Effector memory CD8-positive, alpha-beta T cell (primary cell): ENCODE measurements at regions not wholly inside any gene's neighbourhood (a gene's known extent, or its start where the extent isn't known, plus 50 kb on each side); places are given as distances from the start of the nearest gene placed in this dataset.

Source experiments
- ATAC-seq: fragments of 150-1000 bp; cut with Tn5 transposase; replicated peaks from 2 replicates; pipeline ENCODE4 v1.10.0; 2021; ENCODE audit warnings: mild to moderate bottlenecking, moderate library complexity
- DNase-seq, 3 experiments: peaks; one replicate each; pipeline ENCODE4 v3.0.0; 2021
- H3K27ac Mint-ChIP-seq, 2 donors: one replicate each; pipeline ENCODE4 v1.8.0; 2022; ENCODE audit warnings: mild to moderate bottlenecking in 2 of 2, mixed read lengths in 2 of 2, moderate library complexity in 2 of 2
- H3K27me3 Mint-ChIP-seq, 2 donors: one replicate each; pipeline ENCODE4 v1.8.0; 2022; ENCODE audit warnings: mixed read lengths in 2 of 2
- H3K36me3 Mint-ChIP-seq: one replicate; pipeline ENCODE4 v1.8.0; 2022; ENCODE audit warnings: mild to moderate bottlenecking, moderate library complexity, mixed read lengths; ENCODE audit not compliant: insufficient read depth
- H3K4me1 Mint-ChIP-seq, 2 donors: one replicate each; pipeline ENCODE4 v1.8.0; 2022; ENCODE audit warnings: low read depth in 2 of 2, mixed read lengths in 2 of 2
- H3K4me3 Mint-ChIP-seq, 2 donors: one replicate each; pipeline ENCODE4 v1.8.0; 2022; ENCODE audit warnings: mild to moderate bottlenecking in 2 of 2, mixed read lengths in 2 of 2, moderate library complexity in 2 of 2
- H3K9me3 Mint-ChIP-seq, 2 donors: one replicate each; pipeline ENCODE4 v1.8.0; 2022; ENCODE audit warnings: mixed read lengths in 2 of 2

DNA sequence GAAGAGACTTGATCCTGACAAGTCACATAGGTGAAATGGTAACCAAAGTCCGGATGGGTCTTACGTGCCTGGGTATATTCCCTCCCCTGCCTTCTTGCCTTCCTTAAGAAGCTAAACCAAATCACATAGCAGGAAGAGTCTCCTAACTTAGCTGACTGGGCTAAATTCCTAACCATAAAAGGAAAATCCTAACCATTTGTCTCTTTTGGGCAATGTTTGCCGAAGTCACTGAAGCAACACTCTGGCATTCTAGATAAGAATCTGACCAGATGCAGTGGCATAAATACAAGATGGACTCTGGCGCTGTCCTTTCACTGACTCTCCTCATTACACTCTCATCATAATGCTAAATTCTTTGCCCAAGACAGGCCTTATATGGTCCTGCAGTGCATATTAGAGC is 625.5 kb upstream of the RORB start:
- peaks cover 2 to 6% of the 10 kb centered on the region in 2 donors for H3K9me3 Mint-ChIP-seq

DNA sequence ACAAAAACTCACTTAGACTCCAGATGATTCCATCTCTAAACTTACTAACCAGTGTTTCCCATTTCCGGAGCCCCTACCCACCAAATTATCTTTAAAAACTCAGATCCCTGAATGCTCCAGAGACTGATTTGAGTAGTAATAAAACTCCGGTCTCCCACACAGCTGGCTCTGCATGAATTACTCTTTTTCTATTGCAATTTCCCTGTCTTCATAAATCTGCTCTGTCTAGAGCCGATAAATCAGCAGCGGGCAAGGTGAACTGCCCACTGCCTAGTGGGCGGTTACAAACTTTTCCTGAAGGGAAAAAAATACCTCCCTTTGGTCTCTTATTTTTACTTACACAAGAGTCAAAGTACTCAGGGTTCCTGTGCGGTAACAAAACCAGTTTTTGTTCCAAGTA is 624.4 kb upstream of the RORB start:
- Mint-ChIP-seq H3K36me3 (no peaks in the 10 kb centered on the region), H3K9me3 (peaks cover 2 to 6% of the 10 kb centered on the region in 2 donors), H3K4me3 (no peak overlapping the region), H3K27ac (no peak overlapping the region), H3K4me1 (no peaks in the 10 kb centered on the region), H3K27me3 (no peaks in the 10 kb centered on the region)
- DNase-seq: no peak
- no peak for ATAC-seq

More for the DNA sequence above, 625.5 kb upstream of the RORB start:
- no peaks in the 10 kb centered on the region for H3K36me3 Mint-ChIP-seq
- no peaks in the 10 kb centered on the region for H3K27me3 Mint-ChIP-seq
- no peaks in the 10 kb centered on the region for H3K4me1 Mint-ChIP-seq
- ATAC-seq (no peak), DNase-seq (no peak)
- H3K4me3 Mint-ChIP-seq: no peak overlapping the region
- no peak overlapping the region for H3K27ac Mint-ChIP-seq

DNA sequence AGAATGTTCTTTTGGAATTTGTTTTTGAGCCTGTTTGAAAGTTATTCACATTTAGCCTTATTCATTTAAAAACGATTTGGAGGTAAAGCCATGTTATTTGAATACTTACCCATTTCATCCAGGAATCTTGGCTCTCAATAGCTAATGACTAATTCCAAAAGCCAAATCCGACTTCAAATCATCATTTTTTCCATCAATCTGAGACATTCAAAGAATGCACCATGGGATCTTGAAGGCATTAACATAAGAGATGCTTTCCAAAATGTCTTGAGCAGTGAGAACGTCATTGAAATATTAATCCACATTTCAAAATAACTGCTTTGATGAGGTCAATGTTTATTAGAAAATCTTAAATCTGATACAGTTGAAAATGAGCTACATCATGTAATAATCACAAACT is 617.0 kb upstream of the RORB start:
- DNase-seq (no peak), ATAC-seq (no peak)
- Mint-ChIP-seq H3K4me3 (no peak overlapping the region), H3K36me3 (no peaks in the 10 kb centered on the region), H3K27me3 (no peaks in the 10 kb centered on the region), H3K9me3 (peaks cover 7 to 8% of the 10 kb centered on the region in 2 donors), H3K4me1 (no peaks in the 10 kb centered on the region), H3K27ac (no peak overlapping the region)

DNA sequence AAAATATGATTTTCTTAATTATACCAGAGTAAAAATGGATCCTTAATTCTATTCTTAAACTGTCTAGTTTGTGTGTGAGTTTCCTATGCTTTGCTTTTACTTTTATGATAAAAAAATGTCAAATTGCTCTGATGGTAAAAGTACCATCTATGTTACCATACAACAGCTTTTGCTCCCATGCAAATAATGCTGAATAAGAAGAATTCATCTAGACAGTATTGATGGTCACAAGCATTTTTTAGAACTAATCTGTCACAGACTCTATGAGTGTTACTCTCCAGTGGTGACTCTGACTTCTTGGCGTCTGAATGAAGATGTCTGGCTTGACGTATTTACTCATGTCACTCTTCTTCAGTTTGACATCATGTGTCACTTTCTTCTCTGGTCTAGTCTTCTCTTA is 608.1 kb upstream of the RORB start:
- Mint-ChIP-seq H3K36me3 (no peaks in the 10 kb centered on the region), H3K27ac (no peak overlapping the region), H3K4me3 (no peak overlapping the region), H3K4me1 (no peaks in the 10 kb centered on the region), H3K9me3 (peaks cover 7 to 8% of the 10 kb centered on the region in 2 donors), H3K27me3 (no peaks in the 10 kb centered on the region)
- DNase-seq (no peak), ATAC-seq (no peak)

DNA sequence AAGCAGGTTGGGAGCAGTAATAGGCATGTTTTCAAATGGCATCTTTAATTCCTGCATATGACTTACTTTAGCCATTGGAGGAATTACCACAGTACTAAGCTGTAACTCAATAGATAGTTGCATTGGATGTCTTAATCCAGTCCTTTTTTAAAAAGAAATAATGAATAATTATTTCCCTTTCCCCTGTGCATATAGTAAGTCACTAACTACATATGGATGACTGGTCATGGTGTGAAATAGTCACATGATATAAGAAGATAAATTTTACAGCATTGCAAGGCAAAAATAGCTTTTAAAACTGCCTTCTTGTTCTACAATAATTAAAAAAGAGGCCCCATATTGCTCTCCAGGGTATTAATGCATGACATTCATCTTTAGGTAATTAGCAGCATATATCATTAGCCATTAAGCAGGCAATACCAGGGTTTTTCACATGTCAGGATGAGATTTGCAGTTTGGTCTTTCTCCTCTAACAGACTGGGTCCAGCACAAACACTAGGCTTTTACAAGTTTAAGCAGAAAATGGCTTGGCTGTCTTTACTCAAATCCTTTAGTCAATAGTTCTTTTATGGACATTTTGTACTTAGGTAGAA is 606.4 kb upstream of the RORB start:
- Mint-ChIP-seq H3K36me3 (no peaks in the 10 kb centered on the region), H3K27ac (no peak overlapping the region), H3K27me3 (no peaks in the 10 kb centered on the region), H3K4me3 (no peak overlapping the region), H3K9me3 (peaks cover 0 to 5% of the 10 kb centered on the region in 2 donors), H3K4me1 (no peaks in the 10 kb centered on the region)
- no peak for DNase-seq
- ATAC-seq: no peak

DNA sequence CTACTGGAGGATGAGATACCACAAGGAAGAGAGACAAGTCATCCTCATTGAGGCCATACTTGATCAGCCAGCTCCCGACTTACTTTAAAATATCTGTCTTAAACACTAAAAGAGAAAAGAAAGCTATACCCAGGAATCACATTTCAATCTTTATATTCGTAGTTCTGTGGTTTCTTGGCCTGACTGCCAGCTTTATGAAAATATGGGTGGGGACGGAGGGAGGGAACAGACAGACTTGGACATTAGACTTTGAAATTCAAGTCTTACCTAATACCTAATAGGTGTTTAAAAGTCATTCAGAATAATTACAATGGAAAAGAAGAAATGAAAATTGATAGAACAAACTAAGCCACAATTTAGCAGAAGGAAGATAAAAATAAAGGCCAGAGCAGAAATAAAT is 604.8 kb upstream of the RORB start:
- H3K4me3 Mint-ChIP-seq: no peak overlapping the region
- H3K27ac Mint-ChIP-seq: no peak overlapping the region
- H3K36me3 Mint-ChIP-seq: no peaks in the 10 kb centered on the region
- H3K27me3 Mint-ChIP-seq: no peaks in the 10 kb centered on the region
- no peak for ATAC-seq
- H3K4me1 Mint-ChIP-seq: no peaks in the 10 kb centered on the region
- no peak for DNase-seq
- H3K9me3 Mint-ChIP-seq: peaks cover 6 to 7% of the 10 kb centered on the region in 2 donors

DNA sequence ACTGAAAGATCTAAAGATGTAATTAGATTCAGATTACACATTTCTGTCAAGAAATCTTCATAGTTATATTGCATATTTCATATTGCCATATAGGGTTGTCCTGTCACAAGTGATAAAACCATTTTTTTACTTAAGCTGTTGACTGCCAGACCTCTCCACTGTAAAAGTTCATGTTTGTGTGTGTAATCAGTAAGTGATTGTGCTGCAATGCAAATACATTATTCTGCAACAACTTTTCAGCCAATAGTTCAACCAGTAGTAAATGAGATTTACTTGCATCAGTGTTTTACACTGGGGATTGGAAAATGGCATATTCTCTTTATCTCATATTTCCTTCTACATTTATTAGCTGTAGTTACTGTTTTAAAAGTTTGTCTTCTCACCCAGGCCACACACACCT is 603.9 kb upstream of the RORB start:
- H3K27me3 Mint-ChIP-seq: no peaks in the 10 kb centered on the region
- DNase-seq (no peak), ATAC-seq (no peak)
- no peak overlapping the region for H3K4me3 Mint-ChIP-seq
- H3K36me3 Mint-ChIP-seq: no peaks in the 10 kb centered on the region
- H3K27ac Mint-ChIP-seq: no peak overlapping the region
- H3K4me1 Mint-ChIP-seq: no peaks in the 10 kb centered on the region
- peaks cover 5 to 6% of the 10 kb centered on the region in 2 donors for H3K9me3 Mint-ChIP-seq

DNA sequence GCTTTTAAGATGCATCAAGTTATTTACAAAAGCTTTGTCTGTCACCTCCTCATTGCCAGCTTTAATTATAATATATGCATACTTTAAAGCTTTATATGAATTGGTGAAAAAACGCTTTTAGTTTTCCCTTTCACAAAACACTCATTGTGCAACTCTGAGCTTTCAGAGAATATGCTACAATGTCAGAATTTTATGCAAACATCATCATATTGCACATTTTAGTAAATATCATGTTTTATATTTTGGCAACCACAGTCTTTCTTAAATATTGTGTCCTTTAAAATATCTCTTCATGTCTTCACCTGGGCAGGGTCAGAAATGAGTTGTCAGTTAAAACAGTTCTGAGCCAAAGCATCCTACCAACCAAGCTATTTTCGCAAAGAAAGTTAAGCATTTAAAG is 601.1 kb upstream of the RORB start:
- Mint-ChIP-seq H3K9me3 (peaks cover 5 to 6% of the 10 kb centered on the region in 2 donors), H3K4me1 (no peaks in the 10 kb centered on the region), H3K36me3 (no peaks in the 10 kb centered on the region), H3K27ac (no peak overlapping the region), H3K27me3 (no peaks in the 10 kb centered on the region), H3K4me3 (no peak overlapping the region)
- ATAC-seq (no peak), DNase-seq (no peak)

DNA sequence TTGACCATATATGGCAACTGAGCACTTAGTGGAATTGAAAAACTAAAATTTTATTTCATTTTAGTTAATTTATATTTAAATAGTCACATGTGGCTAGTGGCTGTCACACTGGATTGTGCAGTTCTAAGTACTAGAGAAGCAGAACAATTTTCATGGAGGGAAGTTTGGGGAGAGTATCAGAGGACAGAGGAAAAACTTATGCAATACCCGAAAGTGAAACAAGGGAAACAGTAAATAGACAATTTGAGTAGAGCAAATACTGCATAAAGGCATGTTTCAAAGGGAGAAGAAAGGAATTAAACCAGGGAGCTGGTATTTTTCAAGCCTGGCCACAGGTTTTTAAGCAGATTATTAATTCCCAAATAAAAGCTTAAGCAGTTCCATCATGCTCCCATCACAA is 590.5 kb upstream of the RORB start:
- H3K4me3 Mint-ChIP-seq: no peak overlapping the region
- ATAC-seq (no peak), DNase-seq (no peak)
- H3K9me3 Mint-ChIP-seq: peaks cover 6 to 16% of the 10 kb centered on the region in 2 donors
- no peaks in the 10 kb centered on the region for H3K4me1 Mint-ChIP-seq
- H3K27me3 Mint-ChIP-seq: no peaks in the 10 kb centered on the region
- H3K36me3 Mint-ChIP-seq: no peaks in the 10 kb centered on the region
- H3K27ac Mint-ChIP-seq: no peak overlapping the region

DNA sequence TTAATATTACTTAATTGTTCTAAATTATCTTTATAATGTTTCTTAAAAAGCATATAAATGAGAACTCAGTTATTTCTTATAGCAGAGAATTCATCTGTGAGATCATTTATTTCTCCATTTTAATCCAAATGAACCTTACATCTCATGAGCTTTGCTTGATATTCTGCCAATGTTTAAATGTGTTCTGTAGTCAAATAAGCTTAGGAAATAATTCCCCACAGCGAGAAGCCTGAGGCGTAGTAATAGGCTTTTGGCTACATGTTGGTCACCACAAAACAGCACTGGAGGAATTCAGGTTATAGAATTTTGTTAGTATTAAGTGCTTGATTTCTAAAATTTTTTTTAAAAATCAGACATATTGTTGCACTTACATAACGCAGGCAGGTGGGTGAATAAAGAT is 585.3 kb upstream of the RORB start:
- no peak for DNase-seq
- no peaks in the 10 kb centered on the region for H3K4me1 Mint-ChIP-seq
- H3K27ac Mint-ChIP-seq: no peak overlapping the region
- peaks cover 6 to 7% of the 10 kb centered on the region in 2 donors for H3K9me3 Mint-ChIP-seq
- no peak for ATAC-seq
- H3K4me3 Mint-ChIP-seq: no peak overlapping the region
- H3K36me3 Mint-ChIP-seq: no peaks in the 10 kb centered on the region
- no peaks in the 10 kb centered on the region for H3K27me3 Mint-ChIP-seq

DNA sequence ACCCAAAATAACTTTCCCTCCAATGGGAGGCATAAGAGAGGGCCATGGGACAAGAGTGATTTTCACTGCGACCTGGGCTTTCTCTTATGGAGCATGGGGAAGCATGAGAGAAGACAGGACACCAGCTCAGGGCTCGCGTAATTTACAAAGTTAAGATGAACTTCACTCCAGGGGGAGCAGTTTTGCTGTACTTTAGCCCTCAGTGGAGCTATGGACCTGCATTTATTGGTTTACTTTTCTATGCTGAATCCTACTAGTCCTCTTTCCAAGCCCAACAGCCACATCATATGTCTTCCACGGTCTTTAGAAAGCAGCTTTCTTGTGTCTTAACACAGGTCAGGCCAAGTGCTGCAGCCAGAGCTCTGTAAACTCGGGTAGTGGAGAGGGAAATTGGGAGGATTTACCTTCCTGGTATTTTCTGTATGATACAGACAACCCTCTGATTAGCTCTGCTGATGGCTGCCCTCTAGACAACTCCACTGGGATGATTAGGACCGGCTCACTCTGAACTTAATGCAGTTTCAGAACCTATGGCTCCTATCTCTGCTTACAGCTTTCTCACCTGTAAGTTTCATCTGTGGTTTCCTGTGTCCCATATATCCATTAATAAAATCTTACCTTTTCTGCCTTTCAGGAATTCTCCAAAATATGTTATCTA is 581.0 kb upstream of the RORB start:
- H3K27me3 Mint-ChIP-seq: no peaks in the 10 kb centered on the region
- ATAC-seq (no peak), DNase-seq (no peak)
- no peak overlapping the region for H3K27ac Mint-ChIP-seq
- H3K36me3 Mint-ChIP-seq: no peaks in the 10 kb centered on the region
- no peak overlapping the region for H3K4me3 Mint-ChIP-seq
- H3K9me3 Mint-ChIP-seq: peaks cover 0 to 5% of the 10 kb centered on the region in 2 donors
- H3K4me1 Mint-ChIP-seq: no peaks in the 10 kb centered on the region

DNA sequence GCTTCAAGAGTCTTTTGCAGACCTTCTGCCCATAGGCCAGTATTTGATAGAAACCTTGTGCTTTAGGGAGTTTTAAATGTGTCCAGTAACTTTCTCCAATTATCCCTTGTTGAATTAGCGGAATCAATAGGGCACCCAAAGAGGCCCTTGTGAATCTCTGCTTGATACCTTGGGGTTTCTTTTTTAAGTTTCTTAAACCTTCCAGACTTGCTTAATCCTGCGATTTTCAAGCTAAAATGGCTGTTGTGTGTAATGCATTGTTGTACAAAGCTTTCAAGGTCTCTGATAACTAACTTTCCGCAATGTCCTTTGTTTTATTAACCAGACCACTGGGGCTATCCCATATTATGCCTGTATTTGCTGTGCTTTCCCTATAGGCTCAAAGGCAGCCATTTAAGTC is 577.4 kb upstream of the RORB start:
- ATAC-seq (no peak), DNase-seq (no peak)
- Mint-ChIP-seq H3K4me1 (no peaks in the 10 kb centered on the region), H3K9me3 (peaks cover 0 to 11% of the 10 kb centered on the region in 2 donors), H3K36me3 (no peaks in the 10 kb centered on the region), H3K27ac (no peak overlapping the region), H3K27me3 (no peaks in the 10 kb centered on the region), H3K4me3 (no peak overlapping the region)

DNA sequence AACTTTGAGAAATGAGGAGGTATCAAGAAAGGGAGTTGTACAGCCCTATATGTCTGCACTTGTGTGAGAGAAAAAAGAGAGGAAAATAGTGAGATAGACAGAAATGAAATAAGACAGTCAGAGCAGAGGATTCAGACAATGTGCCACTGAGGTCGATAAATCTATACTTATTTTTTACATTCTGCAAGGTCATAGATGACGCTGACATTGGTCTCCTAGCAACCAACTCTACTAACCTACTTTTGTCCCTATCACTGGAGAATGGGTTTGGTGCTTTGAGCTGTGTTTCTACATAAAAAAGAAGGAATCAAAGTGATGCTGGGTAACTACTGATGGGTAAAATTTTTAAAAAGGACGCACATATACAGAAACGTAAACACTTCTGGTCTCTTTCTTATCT is 573.3 kb upstream of the RORB start:
- no peak overlapping the region for H3K27ac Mint-ChIP-seq
- no peak overlapping the region for H3K4me3 Mint-ChIP-seq
- no peaks in the 10 kb centered on the region for H3K27me3 Mint-ChIP-seq
- peaks cover 0 to 10% of the 10 kb centered on the region in 2 donors for H3K9me3 Mint-ChIP-seq
- no peaks in the 10 kb centered on the region for H3K36me3 Mint-ChIP-seq
- no peaks in the 10 kb centered on the region for H3K4me1 Mint-ChIP-seq
- DNase-seq: no peak
- no peak for ATAC-seq

DNA sequence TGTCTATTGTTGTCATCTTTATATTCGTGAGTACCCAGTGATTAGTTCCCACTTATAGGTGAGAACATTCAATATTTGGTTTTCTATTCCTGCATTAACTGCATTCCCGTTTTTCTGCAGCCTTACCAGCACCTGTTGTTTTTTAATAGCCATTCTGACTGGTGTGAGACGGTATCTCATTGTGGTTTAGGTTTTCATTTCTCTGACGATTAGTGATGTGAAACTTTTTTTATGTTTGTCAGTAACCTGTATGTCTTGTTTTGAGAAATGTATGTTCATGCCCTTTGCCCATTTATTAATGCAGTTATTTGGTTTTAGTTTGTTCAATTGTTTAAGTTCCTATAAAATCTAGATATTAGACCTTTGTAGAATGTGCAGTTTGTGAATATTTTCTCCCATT is 546.0 kb upstream of the RORB start:
- Mint-ChIP-seq H3K4me3 (no peak overlapping the region), H3K4me1 (no peaks in the 10 kb centered on the region), H3K27ac (no peak overlapping the region), H3K9me3 (peaks cover 0 to 6% of the 10 kb centered on the region in 2 donors), H3K27me3 (no peaks in the 10 kb centered on the region), H3K36me3 (no peaks in the 10 kb centered on the region)
- DNase-seq: no peak
- no peak for ATAC-seq
